Choroid plexus epithelial cell (primary cell): ENCODE measurements at regions not wholly inside any gene's neighbourhood (a gene's known extent, or its start where the extent isn't known, plus 50 kb on each side); places are given as distances from the start of the nearest gene placed in this dataset.

ENCODE experiments used
- DNase-seq: peaks from one replicate; pipeline ENCODE4 v3.0.0-alpha.2; 2010; ENCODE audit warnings: low read depth
- H3K4me3 ChIP-seq: 2 replicates; pipeline ENCODE4 v1.5.1; 2011; ENCODE audit warnings: low read depth, mild to moderate bottlenecking, control low read depth, low read length, moderate library complexity
- CTCF ChIP-seq: conservative IDR thresholded peaks from 2 replicates; pipeline ENCODE4 v1.5.1; 2011; ENCODE audit warnings: low read depth, mild to moderate bottlenecking, control low read depth, inconsistent platforms, low read length, moderate library complexity

GRCh38 chr17:34736611-34737010 is 157.2 kb downstream of the TMEM132E start:
- no peak for TF ChIP-seq CTCF
- DNase-seq = no peak
- no peak overlapping the region for H3K4me3 ChIP-seq

DNA sequence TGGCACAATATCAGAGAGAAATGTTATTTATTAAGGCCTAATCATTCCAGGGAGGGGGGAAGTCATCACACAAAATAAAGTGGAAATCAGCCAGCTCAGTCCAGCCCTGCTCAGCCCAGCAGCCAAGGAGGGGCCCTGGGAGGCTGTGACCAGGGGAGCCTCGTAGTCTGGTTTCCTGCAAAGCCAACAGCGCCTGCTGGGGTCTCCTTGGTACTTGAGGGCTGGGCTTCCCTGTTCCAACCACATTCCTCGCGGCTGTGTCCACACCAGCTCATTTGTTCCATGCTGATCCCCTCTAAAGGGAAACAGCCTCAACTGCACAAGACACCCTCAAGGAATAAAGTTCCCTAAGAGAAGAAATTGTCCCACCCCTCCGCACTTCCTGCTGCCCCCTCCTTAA is 154.0 kb downstream of the TMEM132E start:
- H3K4me3 ChIP-seq = no peak overlapping the region
- no peak for DNase-seq
- TF ChIP-seq CTCF = no peak

DNA sequence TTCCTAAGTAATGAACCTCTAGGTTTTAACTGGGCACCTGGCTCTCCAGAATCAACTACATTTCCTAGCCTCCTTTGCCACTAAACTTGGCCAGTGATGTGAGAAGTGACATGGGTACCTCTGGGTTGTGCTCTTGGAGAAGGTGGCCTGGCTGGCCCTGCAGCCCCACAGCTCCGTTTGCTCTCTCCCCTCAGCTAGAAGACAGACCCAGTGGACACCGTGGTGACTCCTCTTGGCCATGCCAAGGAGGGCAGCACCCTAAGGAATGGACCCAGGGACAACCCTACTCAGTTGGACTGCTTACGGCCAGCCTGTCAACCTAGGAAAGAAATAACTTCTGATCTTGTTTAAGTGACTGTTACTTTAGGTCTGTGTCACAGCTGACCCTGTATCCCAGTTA is 151.4 kb downstream of the TMEM132E start:
- no peak for DNase-seq
- no peak for TF ChIP-seq CTCF
- no peak overlapping the region for H3K4me3 ChIP-seq

DNA sequence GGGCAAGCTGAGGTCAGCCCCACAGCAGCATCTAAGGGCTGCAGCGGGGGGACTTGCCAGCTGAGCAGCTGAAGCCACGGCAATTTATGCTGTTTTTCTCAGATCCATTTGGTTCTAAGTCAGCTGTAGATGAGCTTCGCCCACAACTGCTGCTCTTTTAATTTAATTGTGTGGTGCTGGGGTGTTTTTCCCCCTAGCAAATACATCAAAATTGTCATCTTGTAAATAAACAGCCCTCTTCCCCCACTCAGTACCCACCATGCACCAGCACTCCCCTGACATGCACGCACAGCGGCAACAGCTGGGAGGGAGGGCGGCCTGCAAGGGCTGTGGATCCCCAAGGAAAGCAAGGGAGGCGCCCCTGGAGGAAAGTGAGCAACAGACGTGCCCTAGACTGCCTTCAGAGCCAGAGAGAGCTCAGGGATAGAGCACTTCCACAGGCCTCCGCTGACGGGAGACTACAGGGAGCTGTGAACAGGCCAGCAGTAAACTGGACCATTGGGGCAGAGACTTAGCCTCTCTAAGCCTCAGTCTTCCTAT is 149.5 kb downstream of the TMEM132E start:
- DNase-seq = no peak
- H3K4me3 ChIP-seq = no peak overlapping the region
- TF ChIP-seq CTCF = no peak

DNA sequence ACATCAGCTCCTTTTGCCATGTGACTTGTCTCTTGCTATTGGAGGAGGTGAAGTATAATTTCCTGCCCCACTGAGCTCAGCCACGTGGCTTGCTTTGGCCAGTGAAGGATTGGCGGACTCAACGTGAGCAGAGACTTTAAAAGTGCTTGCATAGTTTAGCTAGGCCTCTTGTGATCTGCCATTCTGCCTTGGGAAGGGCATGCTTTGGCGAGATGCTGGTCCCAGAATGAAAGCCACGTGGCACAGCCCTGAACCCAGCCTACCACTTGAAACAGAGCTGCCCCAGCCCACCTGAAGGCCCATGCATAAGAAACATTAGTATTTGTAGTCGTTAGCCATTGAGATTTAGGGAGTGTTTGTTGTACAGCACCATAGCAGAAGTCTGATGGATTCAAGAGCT is 148.2 kb downstream of the TMEM132E start:
- DNase-seq = no peak
- no peak for TF ChIP-seq CTCF
- no peak overlapping the region for H3K4me3 ChIP-seq

DNA sequence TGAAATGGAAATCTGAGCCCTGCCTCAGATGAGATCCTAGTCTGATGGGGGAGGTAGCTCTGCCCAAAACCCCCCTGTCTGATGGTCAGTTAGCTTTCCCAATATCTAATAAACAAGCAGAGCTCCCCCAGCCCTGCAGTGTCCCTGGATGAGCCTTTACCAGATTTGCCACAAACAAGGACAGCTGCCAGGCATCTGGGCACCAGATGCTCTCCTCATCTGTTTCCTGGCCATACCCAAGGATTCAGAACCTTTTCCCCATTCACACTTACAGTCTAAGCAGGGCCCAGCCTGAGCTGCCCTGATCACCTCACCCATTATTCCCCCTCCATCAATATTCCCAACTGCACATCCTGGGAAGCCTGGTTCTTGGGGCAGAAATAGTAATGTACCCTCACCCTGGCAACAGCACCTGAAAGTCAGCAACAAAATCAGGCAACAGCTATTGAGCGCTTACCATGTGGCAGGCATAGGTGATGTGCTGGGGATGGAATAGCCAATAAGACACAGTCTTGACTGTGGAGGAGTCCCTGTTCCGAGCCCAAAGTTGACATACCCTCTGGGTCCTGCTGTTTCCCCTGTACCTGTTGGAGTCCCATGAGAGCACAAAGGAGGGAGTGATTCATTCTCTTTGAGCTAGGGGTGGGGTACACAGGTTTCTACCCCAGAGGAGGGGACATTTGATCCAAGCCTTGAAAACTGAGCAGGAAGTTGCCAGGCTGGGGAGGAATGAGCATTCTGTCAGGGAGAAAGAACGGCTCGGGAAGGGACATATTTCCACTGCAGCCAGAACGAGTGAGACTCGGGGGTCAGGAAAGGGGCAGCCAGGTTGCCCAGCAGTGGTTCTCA is 147.4 kb downstream of the TMEM132E start:
- no peak overlapping the region for H3K4me3 ChIP-seq
- no peak for DNase-seq
- no peak for TF ChIP-seq CTCF

DNA sequence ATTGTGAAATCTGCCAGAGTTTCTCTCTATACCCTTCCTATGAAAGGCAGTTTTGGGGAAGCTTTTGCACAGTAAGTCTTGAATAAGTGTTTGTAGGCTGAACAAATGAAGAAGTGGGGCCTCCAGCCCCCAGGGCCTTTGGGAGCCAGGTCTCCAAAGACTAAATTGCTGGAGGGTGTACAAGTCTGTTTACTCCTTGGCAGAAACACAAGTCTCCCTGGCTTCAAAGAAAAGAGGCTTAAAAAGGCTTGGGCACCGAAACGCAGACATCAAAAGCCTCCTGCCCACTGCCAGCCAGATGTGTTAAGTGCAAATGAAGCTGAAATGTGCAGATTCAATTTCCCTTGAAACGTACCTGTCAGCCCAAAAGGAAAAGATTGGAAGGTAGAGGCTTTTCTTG is 146.3 kb downstream of the TMEM132E start:
- no peak for TF ChIP-seq CTCF
- no peak overlapping the region for H3K4me3 ChIP-seq

More for the DNA sequence above, 146.3 kb downstream of the TMEM132E start:
- DNase-seq = no peak
